Naive thymus-derived CD4-positive, alpha-beta T cell (primary cell): ENCODE measurements at regions not wholly inside any gene's neighbourhood (a gene's known extent, or its start where the extent isn't known, plus 50 kb on each side); places are given as distances from the start of the nearest gene placed in this dataset.

Experiments
- ATAC-seq: fragments of 150-1000 bp; cut with Tn5 transposase; 2 replicates; pipeline ENCODE4 v1.10.0; 2021; ENCODE audit warnings: mild to moderate bottlenecking, moderate library complexity
- CTCF ChIA-PET: fragments of 350-600 bp; sonication (Branson Sonifier 250); formaldehyde crosslinking; loops from one replicate; lab custom pipeline; 2021; ENCODE audit warnings: antibody characterized with exemption; lab: Charles Lee
- POLR2A ChIA-PET: fragments of 350-600 bp; sonication (Branson Sonifier 250); formaldehyde crosslinking; loops from one replicate; lab custom pipeline; 2021; ENCODE audit warnings: antibody characterized with exemption, inconsistent platforms; lab: Charles Lee
- DNase-seq, 9 donors: peaks; one replicate each; pipeline versions ENCODE4 v3.0.0 to v3.0.0-alpha.2; 2020 to 2022; ENCODE audit warnings: mixed read lengths in 1 of 9
- H3K27ac ChIP-seq: one replicate; pipeline ENCODE4 v1.7.0; 2013; ENCODE audit warnings: mild to moderate bottlenecking, low read depth, low read length, moderate library complexity
- H3K27me3 ChIP-seq, 2 donors: one replicate each; pipeline ENCODE4 v1.7.0; 2013; ENCODE audit warnings: low read length in 2 of 2, mild to moderate bottlenecking in 2 of 2, moderate library complexity in 2 of 2; ENCODE audit not compliant: control insufficient read depth in 2 of 2, insufficient read depth in 2 of 2
- H3K36me3 ChIP-seq, 3 experiments: 1 replicate in 2 of 3; 2 replicates in 1 of 3; pipeline ENCODE4 v1.7.0; 2013; ENCODE audit warnings: low read length in 3 of 3, mild to moderate bottlenecking in 3 of 3, moderate library complexity in 1 of 3; ENCODE audit not compliant: insufficient read depth in 3 of 3, control insufficient read depth in 2 of 3
- H3K4me1 ChIP-seq, 2 donors: one replicate each; pipeline ENCODE4 v1.7.0; 2013; ENCODE audit warnings: low read length in 2 of 2, mild to moderate bottlenecking in 2 of 2, moderate library complexity in 1 of 2; ENCODE audit not compliant: control insufficient read depth in 2 of 2, insufficient read depth in 2 of 2
- H3K4me3 ChIP-seq: 2 replicates; pipeline ENCODE4 v1.7.0; 2013; ENCODE audit warnings: mild to moderate bottlenecking, low read length
- H3K9me3 ChIP-seq, 3 experiments: 1 replicate in 2 of 3; 2 replicates in 1 of 3; pipeline ENCODE4 v1.7.0; 2013; ENCODE audit warnings: low read length in 3 of 3; ENCODE audit not compliant: control insufficient read depth in 2 of 3
- H3K27ac Mint-ChIP-seq, 9 donors: one replicate each; pipeline ENCODE4 v1.8.0; 2020 to 2022; ENCODE audit warnings: mixed read lengths in 9 of 9, mild to moderate bottlenecking in 8 of 9, moderate library complexity in 5 of 9, inconsistent platforms in 2 of 9
- H3K27me3 Mint-ChIP-seq, 5 donors: one replicate each; pipeline ENCODE4 v1.8.0; 2021 to 2022; ENCODE audit warnings: mixed read lengths in 5 of 5, mild to moderate bottlenecking in 1 of 5
- H3K36me3 Mint-ChIP-seq, 5 donors: one replicate each; pipeline ENCODE4 v1.8.0; 2020 to 2022; ENCODE audit warnings: mixed read lengths in 5 of 5, mild to moderate bottlenecking in 3 of 5, inconsistent platforms in 1 of 5
- H3K4me1 Mint-ChIP-seq, 7 donors: one replicate each; pipeline ENCODE4 v1.8.0; 2020 to 2022; ENCODE audit warnings: mixed read lengths in 7 of 7, mild to moderate bottlenecking in 3 of 7, inconsistent platforms in 1 of 7
- H3K4me3 Mint-ChIP-seq, 10 donors: one replicate each; pipeline ENCODE4 v1.8.0; 2020 to 2022; ENCODE audit warnings: mild to moderate bottlenecking in 10 of 10, mixed read lengths in 10 of 10, moderate library complexity in 6 of 10, inconsistent platforms in 2 of 10
- H3K9me3 Mint-ChIP-seq, 11 donors: one replicate each; pipeline ENCODE4 v1.8.0; 2020 to 2022; ENCODE audit warnings: mixed read lengths in 11 of 11, mild to moderate bottlenecking in 4 of 11, inconsistent platforms in 1 of 11, moderate library complexity in 1 of 11
- intact Hi-C, 2 donors: fragments of 100-400 bp; cut with micrococcal nuclease; formaldehyde crosslinking; loops; one replicate each; pipeline ENCODE4 v1.15.1; 2023

DNA sequence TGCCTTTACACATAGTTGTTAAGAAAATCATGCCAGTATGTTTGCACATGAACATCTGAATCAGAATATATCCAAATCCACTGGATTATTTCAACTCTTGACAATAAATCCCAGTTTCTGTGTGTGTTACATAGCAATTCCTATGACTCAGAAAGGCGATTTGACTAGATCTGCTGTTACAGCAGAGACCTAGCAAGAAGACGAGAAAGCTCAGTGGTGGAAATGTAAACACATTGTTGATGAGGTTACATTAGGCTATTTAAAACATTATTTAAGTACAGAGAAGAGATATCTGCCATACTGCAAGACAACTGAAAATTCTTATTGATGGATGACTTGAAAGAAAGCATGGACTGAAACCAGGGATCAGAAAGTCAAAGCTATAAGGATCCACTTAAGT lies 73.0 kb upstream of the SMIM21 start:
- Histone ChIP-seq H3K9me3 (no peaks in the 10 kb centered on the region), H3K4me1 (no peaks in the 10 kb centered on the region), H3K27me3 (peaks cover 0 to 4% of the 10 kb centered on the region in 2 donors), H3K27ac (no peak overlapping the region), H3K36me3 (no peaks in the 10 kb centered on the region), H3K4me3 (no peak overlapping the region)
- no peak for ATAC-seq
- no peak overlapping the region for H3K27ac Mint-ChIP-seq
- H3K4me1 Mint-ChIP-seq, result no peaks in the 10 kb centered on the region
- no peaks in the 10 kb centered on the region for H3K9me3 Mint-ChIP-seq
- no peak overlapping the region for H3K4me3 Mint-ChIP-seq
- no peak for DNase-seq
- intact Hi-C loops, result no loop called here
- ChIA-PET CTCF (no interaction called here), POLR2A (no interaction called here)
- H3K27me3 Mint-ChIP-seq, result peaks cover 17 to 59% (median 47%) of the 10 kb centered on the region in 5 donors
- no peaks in the 10 kb centered on the region for H3K36me3 Mint-ChIP-seq

DNA sequence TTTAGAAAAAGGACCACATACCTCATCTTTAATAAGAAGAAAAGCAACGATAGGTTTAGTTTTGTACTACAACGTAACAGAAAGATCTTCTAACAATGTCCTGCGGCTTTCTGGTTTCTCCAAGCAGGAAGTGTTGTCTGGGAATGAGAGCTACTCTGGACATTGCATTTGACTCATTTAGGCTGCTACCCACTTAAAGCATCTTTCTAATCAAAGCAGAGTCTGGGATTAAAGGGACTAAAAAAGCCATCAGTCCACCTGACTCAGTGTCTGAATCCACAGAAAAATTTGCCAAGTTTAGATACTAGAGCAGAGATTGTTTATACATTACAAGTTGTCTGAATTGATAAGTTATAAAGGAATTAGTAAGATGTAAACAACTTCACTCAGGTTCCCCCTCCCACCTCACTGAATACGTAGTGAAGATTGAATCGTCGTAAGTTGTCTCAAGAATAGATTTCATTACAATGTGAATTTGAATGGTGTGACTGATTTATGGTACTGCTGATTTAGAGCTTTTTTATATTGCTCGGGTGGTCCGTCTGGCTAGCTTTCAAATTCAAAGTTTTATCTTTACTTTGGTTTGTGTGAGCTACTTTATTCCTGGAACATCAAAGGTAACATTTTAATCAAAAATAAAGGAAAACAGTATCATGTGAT lies 70.2 kb upstream of the SMIM21 start:
- no peaks in the 10 kb centered on the region for H3K4me1 ChIP-seq
- H3K4me3 ChIP-seq, result no peak overlapping the region
- Mint-ChIP-seq H3K9me3 (no peaks in the 10 kb centered on the region), H3K27me3 (peaks cover 17 to 50% (median 37%) of the 10 kb centered on the region in 5 donors), H3K27ac (no peak overlapping the region), H3K4me3 (no peak overlapping the region), H3K4me1 (peaks cover 0 to 2% (median 0%) of the 10 kb centered on the region in 7 donors), H3K36me3 (no peaks in the 10 kb centered on the region)
- H3K27me3 ChIP-seq, result peaks cover 0 to 4% of the 10 kb centered on the region in 2 donors
- H3K9me3 ChIP-seq, result no peaks in the 10 kb centered on the region
- intact Hi-C loops, result no loop called here
- ChIA-PET CTCF (no interaction called here), POLR2A (no interaction called here)
- H3K36me3 ChIP-seq, result no peaks in the 10 kb centered on the region
- ATAC-seq (no peak), DNase-seq (no peak)
- H3K27ac ChIP-seq, result no peak overlapping the region

DNA sequence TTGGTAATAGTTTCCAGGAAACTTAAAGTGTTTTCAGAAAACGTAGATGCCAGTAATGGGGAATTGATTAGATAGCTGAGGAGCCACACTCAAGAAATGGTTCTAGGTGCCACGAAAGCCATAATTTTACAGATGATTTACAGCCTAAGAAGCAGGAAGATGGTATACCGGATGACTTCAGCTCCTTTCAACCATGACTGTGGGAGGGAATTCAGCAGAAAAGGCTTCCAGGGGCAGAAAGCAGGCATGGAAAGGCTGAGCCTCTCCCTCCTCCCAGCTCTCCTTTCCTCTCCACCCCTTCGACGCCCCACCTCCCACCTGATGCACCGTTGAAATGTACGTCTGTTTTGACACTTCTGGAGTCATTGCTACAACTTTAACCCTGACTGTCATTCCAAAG lies 68.6 kb upstream of the SMIM21 start:
- ATAC-seq, result no peak
- H3K9me3 ChIP-seq, result no peaks in the 10 kb centered on the region
- H3K27ac ChIP-seq, result no peak overlapping the region
- H3K4me1 ChIP-seq, result no peaks in the 10 kb centered on the region
- no peak overlapping the region for H3K27ac Mint-ChIP-seq
- intact Hi-C loops, result no loop called here
- H3K4me3 ChIP-seq, result no peak overlapping the region
- peaks cover 0 to 2% (median 0%) of the 10 kb centered on the region in 7 donors for H3K4me1 Mint-ChIP-seq
- peaks cover 14 to 48% (median 35%) of the 10 kb centered on the region in 5 donors for H3K27me3 Mint-ChIP-seq
- no peaks in the 10 kb centered on the region for H3K9me3 Mint-ChIP-seq
- H3K4me3 Mint-ChIP-seq, result no peak overlapping the region
- ChIA-PET POLR2A (no interaction called here), CTCF (interaction anchor here (0.8 to 1.5 kb wide), 2 partner anchors 10 to 17 kb away, joined by 3 read pairs; no protein-coding TSS in a partner anchor)
- no peaks in the 10 kb centered on the region for H3K36me3 Mint-ChIP-seq
- H3K36me3 ChIP-seq, result no peaks in the 10 kb centered on the region
- DNase-seq, result no peak
- H3K27me3 ChIP-seq, result no peaks in the 10 kb centered on the region

DNA sequence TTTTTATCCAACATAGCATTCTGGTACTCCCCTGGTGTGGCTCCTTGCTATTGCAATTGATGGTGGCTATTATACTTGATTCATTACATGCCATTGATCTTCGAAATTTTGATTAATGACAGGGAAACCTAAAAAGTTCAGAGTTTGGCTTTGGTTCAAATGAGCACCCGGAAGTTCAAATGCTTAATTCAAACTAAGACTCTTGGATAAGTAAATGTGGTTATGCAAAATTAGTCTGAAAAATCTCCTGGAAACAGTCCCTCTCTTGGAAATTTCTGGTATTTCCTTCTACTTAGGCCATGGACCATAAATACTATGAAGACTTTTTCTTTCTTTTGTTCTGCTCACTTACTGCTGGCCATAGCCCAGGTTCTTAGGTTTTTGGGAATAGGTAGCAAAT lies 65.3 kb upstream of the SMIM21 start:
- no peak overlapping the region for H3K4me3 Mint-ChIP-seq
- peaks cover 7 to 38% (median 29%) of the 10 kb centered on the region in 5 donors for H3K27me3 Mint-ChIP-seq

DNA sequence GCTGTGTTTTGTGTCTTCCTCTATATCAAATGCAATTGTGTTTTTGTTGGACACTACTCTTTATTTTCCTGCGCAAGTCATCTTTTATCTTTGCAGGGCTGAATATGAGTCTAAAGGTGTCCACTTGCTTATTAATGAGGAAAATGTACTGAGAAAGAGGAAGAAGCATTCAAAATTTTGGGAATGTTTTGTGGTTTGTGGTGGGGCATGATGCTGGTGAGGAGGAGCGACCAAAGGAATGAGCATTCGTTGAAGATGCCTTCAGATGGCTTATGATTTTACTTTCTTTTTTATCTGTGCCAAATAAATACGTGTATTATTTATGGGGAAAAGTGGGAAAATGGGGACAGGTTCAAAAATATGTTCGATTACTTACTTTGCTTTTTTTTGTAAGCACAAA lies 63.9 kb upstream of the SMIM21 start:
- H3K36me3 ChIP-seq, result no peaks in the 10 kb centered on the region
- intact Hi-C loops, result no loop called here
- H3K4me1 Mint-ChIP-seq, result peaks cover 0 to 2% (median 0%) of the 10 kb centered on the region in 7 donors
- CTCF ChIA-PET, result no interaction called here
- H3K4me3 ChIP-seq, result no peak overlapping the region
- H3K9me3 ChIP-seq, result no peaks in the 10 kb centered on the region
- H3K4me3 Mint-ChIP-seq, result no peak overlapping the region
- H3K27me3 ChIP-seq, result no peaks in the 10 kb centered on the region
- H3K9me3 Mint-ChIP-seq, result peaks cover 0 to 2% (median 0%) of the 10 kb centered on the region in 11 donors
- no peak overlapping the region for H3K27ac ChIP-seq
- POLR2A ChIA-PET, result no interaction called here
- H3K36me3 Mint-ChIP-seq, result no peaks in the 10 kb centered on the region
- H3K27ac Mint-ChIP-seq, result no peak overlapping the region
- DNase-seq (no peak), ATAC-seq (no peak)
- H3K4me1 ChIP-seq, result no peaks in the 10 kb centered on the region
- H3K27me3 Mint-ChIP-seq, result peaks cover 5 to 33% (median 28%) of the 10 kb centered on the region in 5 donors

More for the DNA sequence above, 65.3 kb upstream of the SMIM21 start:
- ChIA-PET CTCF (no interaction called here), POLR2A (no interaction called here)
- no peak overlapping the region for H3K27ac ChIP-seq
- Mint-ChIP-seq H3K36me3 (no peaks in the 10 kb centered on the region), H3K9me3 (no peaks in the 10 kb centered on the region), H3K27ac (no peak overlapping the region), H3K4me1 (peaks cover 0 to 2% (median 0%) of the 10 kb centered on the region in 7 donors)
- H3K36me3 ChIP-seq, result no peaks in the 10 kb centered on the region
- no peak overlapping the region for H3K4me3 ChIP-seq
- DNase-seq (no peak), ATAC-seq (no peak)
- intact Hi-C loops, result no loop called here
- no peaks in the 10 kb centered on the region for H3K4me1 ChIP-seq
- H3K9me3 ChIP-seq, result no peaks in the 10 kb centered on the region
- no peaks in the 10 kb centered on the region for H3K27me3 ChIP-seq

DNA sequence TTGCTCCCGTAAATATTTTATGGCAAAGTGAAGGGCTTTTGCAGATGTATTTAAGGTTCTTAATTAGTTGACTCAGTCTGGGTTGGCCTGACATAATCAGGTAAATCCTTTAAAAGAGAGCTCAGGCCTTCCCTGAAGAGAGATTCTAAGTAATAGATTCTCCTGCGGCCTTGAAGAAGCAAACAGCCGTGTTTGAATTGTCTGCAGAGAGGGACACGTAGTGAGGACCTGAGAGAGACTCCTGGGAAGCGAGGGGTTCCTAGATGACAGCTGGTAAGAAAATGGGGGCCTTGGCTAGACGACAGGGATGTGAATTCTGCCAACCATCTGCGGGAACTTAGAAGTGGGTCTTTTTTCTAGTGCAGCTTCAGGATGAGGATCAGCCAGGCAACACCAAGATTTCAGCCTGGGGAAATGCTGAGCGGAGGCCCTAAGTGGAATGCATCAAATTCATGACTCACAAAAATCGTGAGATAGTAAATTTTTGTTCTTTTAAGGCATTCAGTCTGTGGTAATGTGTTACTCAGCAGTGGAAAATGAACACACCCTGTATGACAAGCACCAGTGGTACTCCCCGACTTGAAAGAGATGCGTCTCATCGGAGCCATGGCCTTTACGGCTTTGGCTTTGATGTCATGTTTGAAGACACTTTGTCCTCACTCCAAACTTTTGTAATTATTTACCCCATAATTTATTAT lies 62.1 kb upstream of the SMIM21 start:
- Mint-ChIP-seq H3K36me3 (no peaks in the 10 kb centered on the region), H3K4me3 (no peak overlapping the region), H3K9me3 (peaks cover 0 to 4% (median 0%) of the 10 kb centered on the region in 11 donors), H3K27ac (no peak overlapping the region), H3K27me3 (peaks cover 8 to 30% (median 25%) of the 10 kb centered on the region in 5 donors), H3K4me1 (no peaks in the 10 kb centered on the region)
- CTCF ChIA-PET, result interaction anchor here (0.6 kb wide), 1 partner anchor 67 kb away, joined by 3 read pairs; no protein-coding TSS in a partner anchor
- DNase-seq, result no peak
- H3K9me3 ChIP-seq, result no peaks in the 10 kb centered on the region
- H3K4me3 ChIP-seq, result no peak overlapping the region
- no peaks in the 10 kb centered on the region for H3K27me3 ChIP-seq
- H3K4me1 ChIP-seq, result no peaks in the 10 kb centered on the region
- H3K27ac ChIP-seq, result no peak overlapping the region
- POLR2A ChIA-PET, result no interaction called here
- ATAC-seq, result no peak
- intact Hi-C loops, result no loop called here
- no peaks in the 10 kb centered on the region for H3K36me3 ChIP-seq
